GM19397 (cell line): ENCODE measurements at regions not wholly inside any gene's neighbourhood (a gene's known extent, or its start where the extent isn't known, plus 50 kb on each side); places are given as distances from the start of the nearest gene placed in this dataset.
"Not testable (repeated sequence)": the region's sequence is repeated elsewhere in the genome, so short reads cannot be mapped to it uniquely, and the experiment has no call there.

Experiments used
- ATAC-seq: cut with Tn5 transposase; IDR thresholded peaks from one replicate; pipeline ENCODE4 v1.9.1; 2021; ENCODE audit warnings: mild to moderate bottlenecking, moderate library complexity; ENCODE audit not compliant: unreplicated experiment

DNA sequence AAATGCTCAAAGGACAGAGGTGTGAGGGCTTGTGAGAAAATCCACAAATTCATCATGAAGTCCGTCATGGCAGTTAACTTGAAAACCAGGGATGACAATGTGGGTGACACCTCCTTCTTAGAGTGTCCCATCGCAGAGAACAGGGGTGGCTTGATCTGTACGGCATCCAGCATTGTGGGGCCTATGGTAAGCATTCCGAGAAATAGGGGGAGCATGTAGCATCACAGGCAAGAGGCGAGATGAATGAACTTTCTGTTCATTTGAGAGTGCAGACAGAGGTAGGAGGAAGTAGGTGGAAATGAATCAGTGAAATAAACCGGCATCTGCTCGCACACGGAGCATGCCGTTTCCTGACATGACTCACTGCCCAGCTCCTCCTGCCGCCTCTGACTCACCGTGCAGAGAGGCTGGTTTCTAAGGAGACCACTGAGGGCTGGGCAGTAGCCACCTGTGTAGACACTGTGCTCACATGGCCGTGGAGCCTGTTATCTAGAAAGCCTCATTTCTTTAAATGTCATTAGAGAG lies 339.0 kb downstream of the RFC3 start:
- peak; percentile 99 for ATAC-seq

DNA sequence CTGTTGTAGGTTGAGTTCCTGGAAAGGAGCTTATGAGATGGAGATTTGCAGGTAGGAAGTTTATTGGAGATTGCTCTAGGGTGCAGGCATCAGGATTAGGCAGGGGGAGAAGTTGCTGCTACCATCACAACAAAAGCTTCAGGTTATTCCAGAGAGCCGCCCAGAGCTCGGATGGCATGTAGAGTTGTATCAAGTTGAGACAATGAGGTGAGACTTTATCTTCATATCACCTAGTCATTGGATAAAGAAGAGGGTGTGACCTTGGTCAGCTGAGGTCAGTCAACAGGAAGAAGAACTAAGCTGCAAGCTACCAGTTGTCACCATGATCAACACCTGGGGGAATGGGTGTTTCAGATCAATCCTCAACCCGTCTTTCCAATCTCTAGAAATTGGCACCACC lies 342.0 kb downstream of the RFC3 start:
- no peak for ATAC-seq

DNA sequence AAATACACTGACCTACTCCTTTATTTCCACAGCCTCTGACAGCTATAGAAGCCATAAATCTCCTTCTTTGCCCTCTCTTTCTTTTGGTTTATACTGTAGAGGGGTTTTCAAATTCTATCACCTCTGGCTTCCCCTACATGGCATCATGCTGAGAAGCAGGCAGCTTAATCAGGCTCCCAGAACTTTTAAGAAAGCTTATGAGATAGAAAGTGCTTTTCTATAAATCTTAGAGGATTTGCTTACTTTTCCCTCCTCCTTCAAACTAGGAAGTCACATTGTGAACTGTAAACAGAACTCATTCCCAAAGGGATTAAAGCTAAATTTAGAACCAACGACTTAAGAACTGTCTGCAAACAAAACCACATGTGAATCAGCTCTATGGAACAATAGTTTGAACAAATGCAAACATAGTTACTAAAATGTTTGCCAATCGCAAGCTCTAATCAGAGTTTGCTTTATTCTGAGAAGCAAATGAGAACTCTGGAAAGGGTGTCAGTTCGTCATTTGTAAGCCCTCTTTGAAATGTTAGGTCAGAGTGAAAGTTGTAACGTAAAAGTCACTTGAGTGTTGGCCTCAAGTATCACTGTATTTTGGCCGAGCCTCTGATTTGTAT lies 344.1 kb downstream of the RFC3 start:
- no peak for ATAC-seq

DNA sequence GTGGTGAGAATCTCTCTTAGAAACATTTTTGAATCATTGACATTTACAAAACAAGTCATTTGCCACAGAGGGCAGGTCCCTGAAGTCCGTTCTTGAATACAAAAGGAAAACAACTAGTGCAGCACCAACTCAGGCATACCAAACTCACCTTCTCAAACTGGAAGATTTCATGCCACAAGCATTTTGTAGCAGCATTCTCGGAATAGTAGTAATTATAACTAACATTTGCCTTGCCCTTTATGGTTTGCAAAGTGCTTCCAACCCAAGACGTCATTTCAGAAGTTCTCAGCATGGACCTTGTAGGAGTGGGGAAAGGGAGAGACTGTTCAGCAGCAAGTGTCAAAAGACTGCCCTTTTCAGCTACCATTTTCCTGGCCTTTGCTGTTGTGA lies 344.6 kb downstream of the RFC3 start:
- no peak for ATAC-seq

DNA sequence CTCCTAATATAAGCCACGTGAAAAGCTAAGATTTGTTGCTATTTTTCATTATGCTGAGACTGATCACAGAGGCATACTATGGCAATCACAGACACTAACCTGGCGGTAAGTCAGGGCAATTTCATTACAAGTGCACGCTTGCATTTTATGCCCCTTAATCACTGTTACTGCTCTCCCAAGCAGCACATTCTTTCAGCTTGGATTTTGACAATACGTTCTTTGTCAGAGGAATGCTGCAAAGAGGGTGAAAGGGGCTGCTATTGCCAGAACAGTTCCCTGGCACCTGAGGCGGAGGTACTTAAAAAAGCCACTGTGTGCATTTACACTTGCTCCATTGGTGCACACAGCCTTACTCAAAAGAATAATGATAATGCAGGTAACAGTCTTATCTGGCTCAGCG lies 346.6 kb downstream of the RFC3 start:
- ATAC-seq, result no peak

DNA sequence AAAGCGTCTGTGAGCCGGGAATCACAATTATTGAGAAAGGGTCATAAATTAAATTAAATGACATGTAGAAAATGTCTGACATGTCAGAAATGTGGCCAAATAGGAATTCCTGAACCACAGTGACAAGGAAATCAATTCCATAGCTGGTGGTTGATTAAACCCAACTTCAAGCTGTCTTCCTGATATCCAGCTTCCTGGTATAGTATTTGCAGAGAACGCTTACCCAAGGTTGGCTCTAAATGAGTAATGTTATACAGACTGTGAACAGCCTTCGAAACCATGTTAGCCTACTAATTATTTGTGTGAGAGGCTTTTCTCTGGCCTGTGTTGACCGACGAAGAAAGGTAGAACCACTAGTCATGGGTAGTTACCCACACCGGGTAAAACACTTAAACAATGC lies 347.2 kb downstream of the RFC3 start:
- no peak for ATAC-seq

DNA sequence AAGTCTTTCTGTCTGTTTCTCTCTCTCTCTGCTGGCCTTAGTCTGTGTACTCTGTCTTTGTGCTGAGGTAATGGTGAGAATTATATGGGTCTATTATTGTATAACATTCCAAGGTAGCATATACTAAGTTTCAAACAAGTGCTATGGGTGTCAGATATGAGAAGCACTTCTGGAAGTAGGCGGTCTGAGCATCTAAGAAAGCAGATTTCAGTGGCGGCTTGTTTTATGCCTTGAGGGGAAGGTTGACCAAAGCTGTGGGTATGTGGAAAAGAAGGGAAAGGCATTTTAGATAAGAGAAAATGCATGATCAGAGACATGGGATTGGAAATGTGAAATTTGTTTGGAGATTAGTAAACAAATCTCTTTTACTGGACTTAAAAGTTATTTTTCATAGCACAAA lies 348.5 kb downstream of the RFC3 start:
- ATAC-seq, result no peak

DNA sequence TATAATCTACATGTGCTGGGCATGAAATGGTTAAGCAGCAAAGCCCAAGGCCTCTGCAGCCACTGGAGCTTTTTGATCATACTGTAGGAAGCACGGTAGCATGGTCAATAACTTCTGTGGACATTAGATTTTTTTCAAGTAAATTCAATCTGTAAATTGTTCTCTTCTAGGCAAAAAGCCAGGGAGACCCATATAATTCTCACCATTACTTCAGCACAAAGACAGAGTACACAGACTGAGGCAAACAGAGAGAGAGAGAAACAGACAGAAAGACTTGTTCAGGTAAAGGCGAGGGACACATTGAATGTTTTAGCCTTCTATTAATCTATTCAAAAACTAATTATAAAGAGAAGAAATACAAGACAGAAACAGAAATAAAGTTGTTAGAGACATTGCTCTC lies 349.4 kb downstream of the RFC3 start:
- no peak for ATAC-seq

DNA sequence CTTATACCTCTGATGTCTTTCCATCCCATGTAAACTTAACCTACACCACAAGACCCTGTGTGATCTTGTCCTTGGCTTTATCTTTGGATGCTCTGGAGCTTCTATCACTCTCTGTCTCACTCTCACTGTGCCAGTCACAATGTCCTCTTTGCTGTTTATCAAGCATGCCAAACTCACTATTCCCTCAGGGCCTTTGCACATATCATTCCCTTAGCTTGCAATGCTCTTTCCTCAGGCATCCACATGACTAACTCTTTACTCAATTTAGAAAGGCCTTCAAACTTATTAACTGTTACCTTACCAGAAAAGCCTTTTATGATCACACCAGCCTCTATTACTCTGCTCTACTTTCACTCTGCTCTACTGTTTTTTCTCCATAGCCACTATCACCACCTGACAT lies 354.1 kb downstream of the RFC3 start:
- no peak for ATAC-seq

DNA sequence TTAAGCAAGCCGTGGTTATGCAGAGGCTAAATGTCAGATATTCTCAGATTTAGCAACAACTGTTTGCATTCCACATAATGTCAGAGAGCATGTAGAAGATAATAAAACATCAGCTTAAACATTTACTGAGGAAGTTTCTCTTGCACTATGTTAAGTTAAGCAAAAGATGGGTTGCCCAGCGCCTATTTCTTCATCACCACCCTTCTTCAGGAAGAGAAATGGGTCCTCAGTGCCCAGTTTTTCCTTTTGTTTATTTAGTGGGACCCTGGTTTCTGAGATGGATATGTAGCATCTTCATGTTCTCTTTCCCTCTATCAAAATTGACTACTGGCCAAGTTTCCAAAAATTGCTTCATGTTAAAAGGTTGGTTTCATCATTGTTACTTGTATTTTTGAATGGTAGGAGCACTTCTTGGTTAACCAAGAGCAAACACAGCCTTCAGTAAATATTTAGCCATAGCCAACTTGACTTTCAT lies 356.8 kb downstream of the RFC3 start:
- no peak for ATAC-seq

DNA sequence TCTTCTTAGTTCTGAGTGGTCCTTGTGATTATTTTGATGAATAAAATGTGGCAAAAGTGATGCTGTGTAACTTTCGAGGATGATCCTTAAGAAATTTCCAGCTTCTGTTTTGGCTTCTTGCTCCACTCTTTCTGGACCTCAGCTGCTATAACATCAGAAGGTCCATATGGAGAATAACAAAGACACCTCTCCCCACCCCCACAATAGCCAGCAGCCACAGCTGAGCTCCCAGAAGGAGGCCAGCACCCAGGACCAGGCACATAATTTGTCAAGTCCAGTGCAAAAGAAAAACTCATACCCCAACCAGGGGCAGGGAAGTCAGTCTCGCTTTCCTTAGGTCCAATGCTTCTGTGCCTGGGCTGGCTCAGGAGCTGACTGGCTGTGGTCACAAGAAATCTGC lies 357.6 kb downstream of the RFC3 start:
- ATAC-seq, result no peak

DNA sequence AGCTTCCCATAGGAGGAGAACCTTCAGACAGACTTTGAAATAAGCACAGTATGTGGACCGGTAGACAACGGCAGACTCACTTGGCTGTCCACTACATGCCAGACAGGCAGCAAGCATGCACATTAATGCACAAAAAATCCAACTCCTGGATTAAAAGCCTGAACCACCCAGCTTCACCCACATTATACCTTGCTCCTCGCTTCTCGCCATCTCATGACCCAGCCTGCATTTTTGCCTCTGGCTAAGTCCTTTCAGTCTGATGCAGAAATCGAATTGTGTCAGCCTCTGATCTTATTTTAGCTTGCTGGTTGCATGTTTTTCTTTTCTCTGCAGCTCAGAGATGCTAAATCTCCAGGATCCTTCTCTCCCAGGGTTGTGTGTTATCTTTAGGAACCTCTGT lies 358.7 kb downstream of the RFC3 start:
- no peak for ATAC-seq

DNA sequence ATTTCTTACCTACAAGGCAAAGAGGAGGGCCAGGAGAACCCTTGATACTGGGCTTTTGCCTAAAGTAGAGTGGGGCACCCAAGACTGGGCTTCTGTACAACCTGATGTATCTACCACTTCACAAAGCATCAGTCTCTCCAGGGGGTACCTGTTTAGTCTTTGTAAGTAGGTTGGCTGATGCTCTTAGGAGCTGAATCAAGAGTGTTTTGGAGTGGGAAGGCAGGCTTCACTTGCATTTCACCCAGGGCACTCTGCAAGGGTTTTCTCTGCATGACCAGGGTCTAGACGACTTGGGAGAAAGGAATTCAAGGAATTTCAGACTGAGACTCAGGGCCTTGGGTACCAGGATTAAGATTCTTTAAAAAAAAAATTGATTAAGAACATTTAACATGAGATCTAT lies 361.5 kb downstream of the RFC3 start:
- no peak for ATAC-seq

DNA sequence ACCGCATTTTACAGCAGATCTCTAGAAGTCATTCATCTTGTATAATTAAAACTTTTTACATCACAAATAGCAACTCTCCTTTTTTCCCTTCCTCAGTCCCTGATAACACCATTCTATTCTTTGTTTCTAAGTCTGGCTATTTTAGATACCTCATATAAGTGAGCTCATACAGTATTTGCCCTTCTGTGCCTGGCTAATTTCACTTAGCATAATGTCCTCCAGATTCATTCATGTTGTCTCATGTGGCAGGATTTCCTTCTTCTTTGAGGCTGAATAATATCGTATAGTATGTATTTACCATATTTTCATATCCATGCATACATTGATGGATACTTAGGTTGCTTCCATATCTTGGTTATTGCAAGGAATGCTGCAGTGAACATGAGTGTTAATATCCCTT lies 362.0 kb downstream of the RFC3 start:
- ATAC-seq, result no peak

DNA sequence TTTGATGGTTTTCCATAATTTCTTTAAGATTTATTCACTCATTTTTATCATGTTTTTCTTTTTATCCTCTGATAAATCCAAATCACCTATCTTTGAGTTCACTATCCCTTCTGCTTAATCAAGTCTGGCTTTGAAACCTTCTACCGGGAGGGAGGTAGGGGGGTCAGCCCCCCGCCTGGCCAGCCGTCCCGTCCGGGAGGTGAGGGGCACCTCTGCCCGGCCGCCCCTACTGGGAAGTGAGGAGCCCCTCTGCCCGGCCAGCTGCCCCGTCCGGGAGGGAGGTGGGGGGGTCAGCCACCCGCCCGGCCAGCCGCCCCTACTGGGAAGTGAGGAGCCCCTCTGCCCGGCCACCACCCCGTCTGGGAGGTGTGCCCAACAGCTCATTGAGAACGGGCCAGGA lies 363.3 kb downstream of the RFC3 start:
- not testable (repeated sequence) for ATAC-seq

DNA sequence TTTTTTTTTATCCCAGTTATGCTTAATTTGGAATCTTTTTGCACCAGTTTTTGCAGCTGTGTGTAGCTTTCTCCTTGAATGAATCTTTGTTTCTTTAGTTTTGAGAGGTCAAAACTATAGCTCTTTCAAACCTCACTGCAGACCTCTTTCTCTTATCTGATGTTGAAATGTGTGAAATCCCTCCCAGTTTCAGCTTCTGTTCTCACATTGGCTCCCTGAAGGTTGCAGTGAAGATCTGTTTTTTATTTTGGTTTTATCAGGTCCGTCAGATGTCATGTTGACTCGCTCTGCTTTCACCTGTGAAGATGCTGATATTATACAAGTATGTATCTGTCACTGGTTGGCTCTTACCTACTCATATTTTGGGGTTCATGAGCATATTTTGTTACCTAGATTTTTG lies 372.0 kb downstream of the RFC3 start:
- no peak for ATAC-seq

DNA sequence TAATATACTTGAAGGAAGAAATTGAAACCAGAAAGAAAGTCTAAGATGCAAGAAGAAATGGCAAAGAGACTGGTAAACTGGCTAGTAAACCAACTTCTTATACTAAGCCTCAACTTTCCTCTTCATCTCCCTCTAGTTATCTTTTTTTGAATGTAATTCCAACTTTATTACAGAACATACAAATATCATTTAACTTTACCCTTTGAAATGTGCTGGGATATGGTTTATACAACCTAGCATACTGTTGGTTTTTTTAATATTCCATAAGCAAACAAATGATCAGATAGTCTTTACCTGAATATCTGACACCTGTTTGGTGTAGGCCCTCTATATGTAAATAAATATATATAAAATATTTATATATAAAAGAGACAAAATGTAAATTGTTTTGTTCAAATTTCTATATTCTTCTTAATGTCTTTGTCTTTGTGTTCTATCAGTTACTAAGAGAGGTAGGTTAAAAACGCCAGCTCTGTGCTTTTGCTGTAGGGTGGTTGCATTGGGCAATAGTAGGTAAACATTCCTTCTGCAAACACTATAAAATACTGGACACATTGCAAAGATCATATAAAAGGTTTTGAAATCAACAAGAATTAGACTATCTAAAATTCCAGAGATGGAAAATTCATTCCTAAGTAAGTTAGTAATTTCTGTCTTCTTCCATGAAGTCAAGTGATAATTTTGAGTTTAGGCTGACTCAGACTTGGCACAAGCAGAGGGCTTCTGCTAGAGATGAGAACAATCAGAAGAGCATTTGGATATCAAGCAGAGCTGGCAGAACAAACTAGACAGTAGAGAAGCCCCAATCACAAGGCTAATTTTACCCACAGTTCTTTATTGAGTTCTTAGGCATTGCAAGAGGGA lies 383.3 kb downstream of the RFC3 start:
- ATAC-seq, result no peak

DNA sequence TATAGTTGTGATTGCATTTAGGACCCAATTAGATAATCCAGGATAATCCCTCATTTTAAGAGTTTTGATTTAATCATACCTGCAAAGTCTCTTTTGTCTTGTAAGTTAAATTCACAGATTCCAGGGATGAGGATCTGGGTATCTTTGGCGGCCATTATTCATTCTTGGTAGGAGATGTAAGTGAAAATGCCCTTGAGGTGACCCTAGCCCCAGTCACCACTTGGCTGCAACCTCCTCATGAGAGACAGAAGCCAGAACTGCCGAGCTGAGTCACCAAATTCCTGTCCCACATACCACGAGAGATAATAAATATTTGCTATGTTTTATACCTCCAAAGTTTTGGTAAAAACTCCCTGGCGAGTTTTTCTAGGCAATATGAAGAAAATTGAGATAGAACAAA lies 389.4 kb downstream of the RFC3 start:
- ATAC-seq, result no peak

DNA sequence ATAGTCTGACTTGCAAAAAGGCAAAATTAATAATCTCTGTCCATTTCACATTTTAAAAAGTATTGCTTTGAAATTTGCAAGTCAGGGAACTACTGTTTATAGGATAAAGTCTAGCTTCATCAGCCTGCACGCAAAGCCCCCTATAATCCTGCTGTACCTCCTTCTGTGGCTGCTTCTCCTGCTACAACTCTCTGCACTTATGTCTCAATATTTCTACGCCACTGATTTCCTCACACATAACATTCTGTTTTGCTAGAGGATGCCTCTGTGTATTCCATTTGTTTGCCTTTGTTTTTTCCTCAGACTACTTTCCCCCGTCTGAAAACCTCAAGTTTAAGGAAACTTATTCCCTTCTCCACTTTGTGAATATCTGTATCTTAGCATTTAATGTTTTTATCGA lies 389.9 kb downstream of the RFC3 start:
- no peak for ATAC-seq

DNA sequence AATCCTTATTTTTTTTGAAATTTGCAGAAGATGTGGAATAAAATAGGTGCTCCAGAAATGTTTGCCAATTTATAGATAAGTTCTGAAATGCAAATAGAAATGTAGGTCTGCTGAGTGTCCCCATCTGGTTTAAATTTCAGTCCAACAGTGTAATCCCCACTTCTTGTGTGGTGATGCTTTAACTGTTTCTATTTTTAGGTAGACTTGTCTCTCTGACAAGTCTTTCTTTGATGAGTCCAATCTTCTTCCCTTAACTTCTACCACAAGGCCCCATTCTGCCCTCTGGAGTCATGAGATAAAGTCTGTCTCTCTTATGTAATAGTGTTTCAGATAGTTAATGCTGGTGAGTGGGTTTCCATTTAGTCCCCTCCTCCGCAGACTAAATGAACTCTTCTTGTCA lies 390.4 kb downstream of the RFC3 start:
- ATAC-seq, result no peak

DNA sequence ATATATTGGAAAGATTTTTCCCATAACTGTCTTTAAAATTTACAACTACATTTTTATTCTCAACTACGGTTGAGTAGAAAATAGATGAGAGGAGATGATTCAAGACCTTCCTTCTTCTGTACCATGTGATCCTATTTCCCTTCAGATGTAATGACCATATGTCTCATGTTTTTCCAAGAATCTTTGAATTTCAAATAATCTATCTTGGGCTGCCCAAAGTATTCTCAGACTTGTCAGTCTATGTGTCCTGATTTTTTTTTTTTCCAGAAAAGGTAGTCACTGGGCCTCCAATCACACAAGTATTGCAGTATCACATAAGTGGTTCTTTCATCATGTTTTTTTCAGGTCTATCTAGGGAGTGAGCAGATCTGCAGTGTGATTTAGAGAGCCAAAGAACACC lies 392.4 kb downstream of the RFC3 start:
- no peak for ATAC-seq

DNA sequence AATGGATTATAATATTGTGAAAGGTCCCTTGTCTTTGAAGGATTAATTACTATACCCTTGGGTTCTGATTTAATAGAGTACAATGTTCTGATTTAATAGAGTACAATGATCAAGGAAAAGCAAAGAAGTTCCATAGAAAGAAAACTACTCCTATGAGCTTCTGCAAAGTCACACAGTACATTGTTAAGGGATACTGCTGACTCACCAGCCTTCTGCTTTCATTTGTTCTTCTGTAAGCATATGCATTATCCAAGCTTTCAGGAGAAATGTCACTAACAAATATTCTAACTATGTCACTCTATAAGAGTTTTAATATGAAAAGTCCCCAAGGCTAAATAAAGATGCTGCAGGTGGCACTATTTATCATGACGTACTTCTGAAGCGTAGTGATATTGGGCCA lies 396.7 kb downstream of the RFC3 start:
- ATAC-seq, result no peak
